ENCODE measurements at regions not wholly inside any gene's neighbourhood (a gene's known extent, or its start where the extent isn't known, plus 50 kb on each side); places are given as distances from the start of the nearest gene placed in this dataset.

DNA sequence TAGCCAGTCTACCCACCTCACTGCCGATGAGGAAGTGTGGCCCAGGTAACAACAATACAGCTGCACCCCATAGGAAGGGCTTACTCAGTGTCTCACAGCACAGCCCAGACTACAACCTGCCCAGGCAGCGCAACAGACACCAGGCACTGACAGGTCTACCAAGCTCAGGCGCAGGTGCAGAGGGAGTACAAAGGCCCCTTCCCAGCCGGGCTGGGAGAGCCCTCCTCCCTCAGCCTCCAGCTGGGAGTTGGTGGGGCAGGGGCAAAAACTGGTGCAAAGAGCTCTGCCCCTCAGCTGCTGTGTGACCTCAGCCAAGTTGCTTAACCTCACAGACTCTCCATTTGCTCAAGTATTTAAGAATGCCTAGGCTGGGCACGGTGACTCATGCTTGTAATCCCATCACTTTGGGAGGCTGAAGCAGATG is 112.6 kb upstream of the LHX1 start:
- H3K4me1 Mint-ChIP-seq = peaks cover 45% of the 10 kb centered on the region
- peak; percentile 44 for ATAC-seq
- H3K27ac ChIP-seq (ENCODE audit: low read depth) = no peak overlapping the region
- peaks cover 3% of the 10 kb centered on the region; the same call in 1 of the 3 replicates for H3K36me3 Mint-ChIP-seq (ENCODE audit: low read depth)
- H3K9me2 ChIP-seq (ENCODE audit: insufficient read depth) = no peaks in the 10 kb centered on the region
- H3K4me3 ChIP-seq = no peak overlapping the region
- no peaks in the 10 kb centered on the region for H4K20me1 ChIP-seq (replicated peaks; ENCODE audit: insufficient read depth)
- H3K79me2 ChIP-seq (replicated peaks; ENCODE audit: insufficient read depth) = no peaks in the 10 kb centered on the region
- no peak overlapping the region for H3K27ac Mint-ChIP-seq
- no peaks in the 10 kb centered on the region for H3K27me3 ChIP-seq (ENCODE audit: insufficient read depth)
- no peak for DNase-seq (ENCODE audit: low spot score)
- no peak overlapping the region for H3K4me2 ChIP-seq
- H3K4me3 Mint-ChIP-seq = no peak overlapping the region
- H2AFZ ChIP-seq = no peak overlapping the region
- no peaks in the 10 kb centered on the region for H3K9me3 Mint-ChIP-seq
- no peaks in the 10 kb centered on the region for H3K36me3 ChIP-seq (ENCODE audit: insufficient read depth)
- no peaks in the 10 kb centered on the region for H3F3A ChIP-seq (replicated peaks; ENCODE audit: low read depth)
- peaks cover 8% of the 10 kb centered on the region for H3K4me1 ChIP-seq (ENCODE audit: insufficient read depth)
- TF ChIP-seq EZH2phosphoT487 (IDR thresholded peaks at IDR 0.05; ENCODE audit: unreplicated experiment) (no peak), NANOG (IDR thresholded peaks at IDR 0.05; ENCODE audit: borderline replicate concordance) (no peak), JUNB (IDR thresholded peaks at IDR 0.05; ENCODE audit: unreplicated experiment) (no peak), ZNF114 (CRISPR knock-in tag; IDR thresholded peaks at IDR 0.05) (no peak), EZH2 (IDR thresholded peaks at IDR 0.05; ENCODE audit: low read depth, unreplicated experiment) (no peak), ZNF331 (CRISPR knock-in tag; IDR thresholded peaks at IDR 0.05; ENCODE audit: low read depth) (no peak)
- TF ChIP-seq, protein P1, sequence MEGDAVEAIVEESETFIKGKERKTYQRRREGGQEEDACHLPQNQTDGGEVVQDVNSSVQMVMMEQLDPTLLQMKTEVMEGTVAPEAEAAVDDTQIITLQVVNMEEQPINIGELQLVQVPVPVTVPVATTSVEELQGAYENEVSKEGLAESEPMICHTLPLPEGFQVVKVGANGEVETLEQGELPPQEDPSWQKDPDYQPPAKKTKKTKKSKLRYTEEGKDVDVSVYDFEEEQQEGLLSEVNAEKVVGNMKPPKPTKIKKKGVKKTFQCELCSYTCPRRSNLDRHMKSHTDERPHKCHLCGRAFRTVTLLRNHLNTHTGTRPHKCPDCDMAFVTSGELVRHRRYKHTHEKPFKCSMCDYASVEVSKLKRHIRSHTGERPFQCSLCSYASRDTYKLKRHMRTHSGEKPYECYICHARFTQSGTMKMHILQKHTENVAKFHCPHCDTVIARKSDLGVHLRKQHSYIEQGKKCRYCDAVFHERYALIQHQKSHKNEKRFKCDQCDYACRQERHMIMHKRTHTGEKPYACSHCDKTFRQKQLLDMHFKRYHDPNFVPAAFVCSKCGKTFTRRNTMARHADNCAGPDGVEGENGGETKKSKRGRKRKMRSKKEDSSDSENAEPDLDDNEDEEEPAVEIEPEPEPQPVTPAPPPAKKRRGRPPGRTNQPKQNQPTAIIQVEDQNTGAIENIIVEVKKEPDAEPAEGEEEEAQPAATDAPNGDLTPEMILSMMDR (conservative IDR thresholded peaks at IDR 0.05; ENCODE audit: low read depth in 2 of 2) = no peak
- TF ChIP-seq, protein P2, sequence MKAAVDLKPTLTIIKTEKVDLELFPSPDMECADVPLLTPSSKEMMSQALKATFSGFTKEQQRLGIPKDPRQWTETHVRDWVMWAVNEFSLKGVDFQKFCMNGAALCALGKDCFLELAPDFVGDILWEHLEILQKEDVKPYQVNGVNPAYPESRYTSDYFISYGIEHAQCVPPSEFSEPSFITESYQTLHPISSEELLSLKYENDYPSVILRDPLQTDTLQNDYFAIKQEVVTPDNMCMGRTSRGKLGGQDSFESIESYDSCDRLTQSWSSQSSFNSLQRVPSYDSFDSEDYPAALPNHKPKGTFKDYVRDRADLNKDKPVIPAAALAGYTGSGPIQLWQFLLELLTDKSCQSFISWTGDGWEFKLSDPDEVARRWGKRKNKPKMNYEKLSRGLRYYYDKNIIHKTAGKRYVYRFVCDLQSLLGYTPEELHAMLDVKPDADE (IDR thresholded peaks at IDR 0.05) = no peak
- TF ChIP-seq, protein P3, sequence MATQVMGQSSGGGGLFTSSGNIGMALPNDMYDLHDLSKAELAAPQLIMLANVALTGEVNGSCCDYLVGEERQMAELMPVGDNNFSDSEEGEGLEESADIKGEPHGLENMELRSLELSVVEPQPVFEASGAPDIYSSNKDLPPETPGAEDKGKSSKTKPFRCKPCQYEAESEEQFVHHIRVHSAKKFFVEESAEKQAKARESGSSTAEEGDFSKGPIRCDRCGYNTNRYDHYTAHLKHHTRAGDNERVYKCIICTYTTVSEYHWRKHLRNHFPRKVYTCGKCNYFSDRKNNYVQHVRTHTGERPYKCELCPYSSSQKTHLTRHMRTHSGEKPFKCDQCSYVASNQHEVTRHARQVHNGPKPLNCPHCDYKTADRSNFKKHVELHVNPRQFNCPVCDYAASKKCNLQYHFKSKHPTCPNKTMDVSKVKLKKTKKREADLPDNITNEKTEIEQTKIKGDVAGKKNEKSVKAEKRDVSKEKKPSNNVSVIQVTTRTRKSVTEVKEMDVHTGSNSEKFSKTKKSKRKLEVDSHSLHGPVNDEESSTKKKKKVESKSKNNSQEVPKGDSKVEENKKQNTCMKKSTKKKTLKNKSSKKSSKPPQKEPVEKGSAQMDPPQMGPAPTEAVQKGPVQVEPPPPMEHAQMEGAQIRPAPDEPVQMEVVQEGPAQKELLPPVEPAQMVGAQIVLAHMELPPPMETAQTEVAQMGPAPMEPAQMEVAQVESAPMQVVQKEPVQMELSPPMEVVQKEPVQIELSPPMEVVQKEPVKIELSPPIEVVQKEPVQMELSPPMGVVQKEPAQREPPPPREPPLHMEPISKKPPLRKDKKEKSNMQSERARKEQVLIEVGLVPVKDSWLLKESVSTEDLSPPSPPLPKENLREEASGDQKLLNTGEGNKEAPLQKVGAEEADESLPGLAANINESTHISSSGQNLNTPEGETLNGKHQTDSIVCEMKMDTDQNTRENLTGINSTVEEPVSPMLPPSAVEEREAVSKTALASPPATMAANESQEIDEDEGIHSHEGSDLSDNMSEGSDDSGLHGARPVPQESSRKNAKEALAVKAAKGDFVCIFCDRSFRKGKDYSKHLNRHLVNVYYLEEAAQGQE (IDR thresholded peaks at IDR 0.05; ENCODE audit: unreplicated experiment) = no peak
- TF ChIP-seq, protein P4, sequence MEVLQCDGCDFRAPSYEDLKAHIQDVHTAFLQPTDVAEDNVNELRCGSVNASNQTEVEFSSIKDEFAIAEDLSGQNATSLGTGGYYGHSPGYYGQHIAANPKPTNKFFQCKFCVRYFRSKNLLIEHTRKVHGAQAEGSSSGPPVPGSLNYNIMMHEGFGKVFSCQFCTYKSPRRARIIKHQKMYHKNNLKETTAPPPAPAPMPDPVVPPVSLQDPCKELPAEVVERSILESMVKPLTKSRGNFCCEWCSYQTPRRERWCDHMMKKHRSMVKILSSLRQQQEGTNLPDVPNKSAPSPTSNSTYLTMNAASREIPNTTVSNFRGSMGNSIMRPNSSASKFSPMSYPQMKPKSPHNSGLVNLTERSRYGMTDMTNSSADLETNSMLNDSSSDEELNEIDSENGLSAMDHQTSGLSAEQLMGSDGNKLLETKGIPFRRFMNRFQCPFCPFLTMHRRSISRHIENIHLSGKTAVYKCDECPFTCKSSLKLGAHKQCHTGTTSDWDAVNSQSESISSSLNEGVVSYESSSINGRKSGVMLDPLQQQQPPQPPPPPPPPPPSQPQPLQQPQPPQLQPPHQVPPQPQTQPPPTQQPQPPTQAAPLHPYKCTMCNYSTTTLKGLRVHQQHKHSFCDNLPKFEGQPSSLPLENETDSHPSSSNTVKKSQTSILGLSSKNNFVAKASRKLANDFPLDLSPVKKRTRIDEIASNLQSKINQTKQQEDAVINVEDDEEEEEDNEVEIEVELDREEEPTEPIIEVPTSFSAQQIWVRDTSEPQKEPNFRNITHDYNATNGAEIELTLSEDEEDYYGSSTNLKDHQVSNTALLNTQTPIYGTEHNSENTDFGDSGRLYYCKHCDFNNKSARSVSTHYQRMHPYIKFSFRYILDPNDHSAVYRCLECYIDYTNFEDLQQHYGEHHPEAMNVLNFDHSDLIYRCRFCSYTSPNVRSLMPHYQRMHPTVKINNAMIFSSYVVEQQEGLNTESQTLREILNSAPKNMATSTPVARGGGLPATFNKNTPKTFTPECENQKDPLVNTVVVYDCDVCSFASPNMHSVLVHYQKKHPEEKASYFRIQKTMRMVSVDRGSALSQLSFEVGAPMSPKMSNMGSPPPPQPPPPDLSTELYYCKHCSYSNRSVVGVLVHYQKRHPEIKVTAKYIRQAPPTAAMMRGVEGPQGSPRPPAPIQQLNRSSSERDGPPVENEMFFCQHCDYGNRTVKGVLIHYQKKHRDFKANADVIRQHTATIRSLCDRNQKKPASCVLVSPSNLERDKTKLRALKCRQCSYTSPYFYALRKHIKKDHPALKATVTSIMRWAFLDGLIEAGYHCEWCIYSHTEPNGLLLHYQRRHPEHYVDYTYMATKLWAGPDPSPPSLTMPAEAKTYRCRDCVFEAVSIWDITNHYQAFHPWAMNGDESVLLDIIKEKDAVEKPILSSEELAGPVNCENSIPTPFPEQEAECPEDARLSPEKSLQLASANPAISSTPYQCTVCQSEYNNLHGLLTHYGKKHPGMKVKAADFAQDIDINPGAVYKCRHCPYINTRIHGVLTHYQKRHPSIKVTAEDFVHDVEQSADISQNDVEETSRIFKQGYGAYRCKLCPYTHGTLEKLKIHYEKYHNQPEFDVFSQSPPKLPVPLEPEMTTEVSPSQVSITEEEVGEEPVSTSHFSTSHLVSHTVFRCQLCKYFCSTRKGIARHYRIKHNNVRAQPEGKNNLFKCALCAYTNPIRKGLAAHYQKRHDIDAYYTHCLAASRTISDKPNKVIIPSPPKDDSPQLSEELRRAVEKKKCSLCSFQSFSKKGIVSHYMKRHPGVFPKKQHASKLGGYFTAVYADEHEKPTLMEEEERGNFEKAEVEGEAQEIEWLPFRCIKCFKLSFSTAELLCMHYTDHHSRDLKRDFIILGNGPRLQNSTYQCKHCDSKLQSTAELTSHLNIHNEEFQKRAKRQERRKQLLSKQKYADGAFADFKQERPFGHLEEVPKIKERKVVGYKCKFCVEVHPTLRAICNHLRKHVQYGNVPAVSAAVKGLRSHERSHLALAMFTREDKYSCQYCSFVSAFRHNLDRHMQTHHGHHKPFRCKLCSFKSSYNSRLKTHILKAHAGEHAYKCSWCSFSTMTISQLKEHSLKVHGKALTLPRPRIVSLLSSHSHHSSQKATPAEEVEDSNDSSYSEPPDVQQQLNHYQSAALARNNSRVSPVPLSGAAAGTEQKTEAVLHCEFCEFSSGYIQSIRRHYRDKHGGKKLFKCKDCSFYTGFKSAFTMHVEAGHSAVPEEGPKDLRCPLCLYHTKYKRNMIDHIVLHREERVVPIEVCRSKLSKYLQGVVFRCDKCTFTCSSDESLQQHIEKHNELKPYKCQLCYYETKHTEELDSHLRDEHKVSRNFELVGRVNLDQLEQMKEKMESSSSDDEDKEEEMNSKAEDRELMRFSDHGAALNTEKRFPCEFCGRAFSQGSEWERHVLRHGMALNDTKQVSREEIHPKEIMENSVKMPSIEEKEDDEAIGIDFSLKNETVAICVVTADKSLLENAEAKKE (CRISPR knock-in tag; IDR thresholded peaks at IDR 0.05) = no peak
- H3K27me3 Mint-ChIP-seq (ENCODE audit: insufficient read depth, low read depth, poor library complexity) = peaks cover 22% of the 10 kb centered on the region

Data from GM23338 (cell line).